MM.1S (cell line): ENCODE measurements at regions not wholly inside any gene's neighbourhood (a gene's known extent, or its start where the extent isn't known, plus 50 kb on each side); places are given as distances from the start of the nearest gene placed in this dataset.

Experiments used
- CTCF ChIP-seq: fragments of 300-600 bp; sonication (generic); IDR thresholded peaks from 2 replicates; pipeline ENCODE4 v1.5.1; 2016; ENCODE audit warnings: antibody characterized with exemption, low read length, mixed read lengths
- EZH2phosphoT487 ChIP-seq: fragments of 300-600 bp; sonication (generic); IDR thresholded peaks from 2 replicates; pipeline ENCODE4 v1.6.1; 2018; ENCODE audit warnings: antibody characterized with exemption, low read length

- TF ChIP-seq CTCF (no peak), EZH2phosphoT487 (no peak)
Measured at GRCh38 chr20:58001381-58001780, 227.1 kb downstream of the ANKRD60 start.
